H9 (cell line): ENCODE measurements at regions not wholly inside any gene's neighbourhood (a gene's known extent, or its start where the extent isn't known, plus 50 kb on each side); places are given as distances from the start of the nearest gene placed in this dataset.

Experiments
- DNase-seq: peaks from one replicate; pipeline ENCODE4 v3.0.0-alpha.2; 2017
- H2AFZ ChIP-seq: one replicate; pipeline ENCODE4 v1.6.1; 2013; ENCODE audit warnings: mild to moderate bottlenecking, low read length, control low read depth, moderate library complexity
- H2AK5ac ChIP-seq: 2 replicates; pipeline ENCODE4 v1.6.1; 2013; ENCODE audit warnings: low read length, control low read depth, mixed read lengths; ENCODE audit not compliant: insufficient read length
- H2BK120ac ChIP-seq: one replicate; pipeline ENCODE4 v1.6.1; 2013; ENCODE audit warnings: low read depth, mild to moderate bottlenecking, low read length, control low read depth, inconsistent platforms; ENCODE audit not compliant: poor library complexity, severe bottlenecking
- H2BK12ac ChIP-seq: 2 replicates; pipeline ENCODE4 v1.6.1; 2013; ENCODE audit warnings: low read length, control low read depth, mixed read lengths, low read depth; ENCODE audit not compliant: insufficient read length
- H2BK15ac ChIP-seq: 2 replicates; pipeline ENCODE4 v1.6.1; 2013; ENCODE audit warnings: low read depth, low read length, control low read depth
- H2BK20ac ChIP-seq: one replicate; pipeline ENCODE4 v1.6.1; 2013; ENCODE audit warnings: low read depth, mild to moderate bottlenecking, low read length, control low read depth, inconsistent platforms; ENCODE audit not compliant: poor library complexity, severe bottlenecking
- H2BK5ac ChIP-seq: 2 replicates; pipeline ENCODE4 v1.6.1; 2013; ENCODE audit warnings: low read length, control low read depth, mixed read lengths; ENCODE audit not compliant: insufficient read length
- H3K14ac ChIP-seq: 2 replicates; pipeline ENCODE4 v1.6.1; 2013; ENCODE audit warnings: low read length, control low read depth; ENCODE audit not compliant: insufficient read depth
- H3K18ac ChIP-seq: 2 replicates; pipeline ENCODE4 v1.6.1; 2013; ENCODE audit warnings: low read depth, mild to moderate bottlenecking, mixed read lengths, low read length, control low read depth; ENCODE audit not compliant: insufficient read length
- H3K23ac ChIP-seq: 2 replicates; pipeline ENCODE4 v1.6.1; 2013; ENCODE audit warnings: low read length, control low read depth, mixed read lengths, low read depth; ENCODE audit not compliant: insufficient read length
- H3K23me2 ChIP-seq: 2 replicates; pipeline ENCODE4 v1.6.1; 2013; ENCODE audit warnings: low read depth, mild to moderate bottlenecking, mixed read lengths, low read length, control low read depth; ENCODE audit not compliant: insufficient read length, poor library complexity, severe bottlenecking
- H3K27ac ChIP-seq: 2 replicates; pipeline ENCODE4 v1.5.1; 2013; ENCODE audit warnings: low read length, control low read depth, mixed read lengths, low read depth; ENCODE audit not compliant: insufficient read length
- H3K27me3 ChIP-seq: 2 replicates; pipeline ENCODE4 v1.6.1; 2013; ENCODE audit warnings: low read length, control low read depth, inconsistent platforms; ENCODE audit not compliant: insufficient read depth
- H3K4ac ChIP-seq: 2 replicates; pipeline ENCODE4 v1.6.1; 2013; ENCODE audit warnings: low read depth, mild to moderate bottlenecking, control low read depth, inconsistent platforms, low read length, moderate library complexity
- H3K4me1 ChIP-seq: 2 replicates; pipeline ENCODE4 v1.6.1; 2013; ENCODE audit warnings: low read length, control low read depth, inconsistent platforms; ENCODE audit not compliant: insufficient read depth
- H3K4me2 ChIP-seq: 2 replicates; pipeline ENCODE4 v1.6.1; 2013; ENCODE audit warnings: low read length, control low read depth, mixed read lengths; ENCODE audit not compliant: insufficient read length, insufficient read depth
- H3K56ac ChIP-seq: 2 replicates; pipeline ENCODE4 v1.6.1; 2013; ENCODE audit warnings: low read depth, mild to moderate bottlenecking, mixed read lengths, low read length, control low read depth; ENCODE audit not compliant: insufficient read length
- H3K79me1 ChIP-seq: 2 replicates; pipeline ENCODE4 v1.6.1; 2013; ENCODE audit warnings: low read depth, mild to moderate bottlenecking, moderate library complexity, low read length, control low read depth, inconsistent platforms; ENCODE audit not compliant: insufficient read depth, poor library complexity, severe bottlenecking
- H3K79me2 ChIP-seq: 2 replicates; pipeline ENCODE4 v1.6.1; 2013; ENCODE audit warnings: low read length, control low read depth, inconsistent platforms; ENCODE audit not compliant: insufficient read depth
- H3K9ac ChIP-seq: 2 replicates; pipeline ENCODE4 v1.6.1; 2013; ENCODE audit warnings: low read length, control low read depth, mixed read lengths; ENCODE audit not compliant: insufficient read length; ENCODE audit errors: extremely low read depth
- H3K9me3 ChIP-seq: one replicate; pipeline ENCODE4 v1.6.1; 2013; ENCODE audit warnings: low read depth, low read length, inconsistent platforms; ENCODE audit not compliant: control insufficient read depth
- H3T11ph ChIP-seq: one replicate; pipeline ENCODE4 v1.6.1; 2013; ENCODE audit warnings: mild to moderate bottlenecking, low read length, control low read depth, inconsistent platforms
- H4K20me1 ChIP-seq: one replicate; pipeline ENCODE4 v1.6.1; 2013; ENCODE audit not compliant: control insufficient read depth, insufficient read length, insufficient read depth
- H4K5ac ChIP-seq: 2 replicates; pipeline ENCODE4 v1.6.1; 2013; ENCODE audit warnings: low read depth, mild to moderate bottlenecking, mixed read lengths, low read length, control low read depth; ENCODE audit not compliant: insufficient read length
- H4K8ac ChIP-seq: replicated peaks from 2 replicates; pipeline ENCODE4 v1.6.1; 2013; ENCODE audit warnings: low read length, control low read depth, mixed read lengths, low read depth; ENCODE audit not compliant: insufficient read length
- H4K91ac ChIP-seq: 2 replicates; pipeline ENCODE4 v1.6.1; 2013; ENCODE audit warnings: low read depth, mild to moderate bottlenecking, moderate library complexity, mixed read lengths, low read length, control low read depth; ENCODE audit not compliant: insufficient read length
- H3K27ac Mint-ChIP-seq, 3 experiments: 2 replicates in 2 of 3; 3 replicates in 1 of 3; pipeline ENCODE4 v1.8.0; 2020 to 2021; ENCODE audit warnings: mixed read lengths in 3 of 3, mild to moderate bottlenecking in 1 of 3, moderate library complexity in 1 of 3
- H3K27me3 Mint-ChIP-seq: 2 replicates; pipeline ENCODE4 v1.8.0; 2021; ENCODE audit warnings: low read depth, mild to moderate bottlenecking, moderate library complexity, mixed read lengths
- H3K36me3 Mint-ChIP-seq, 3 experiments: 2 replicates in 2 of 3; 3 replicates in 1 of 3; pipeline ENCODE4 v1.8.0; 2020 to 2021; ENCODE audit warnings: low read depth in 3 of 3, mixed read lengths in 3 of 3; ENCODE audit not compliant: insufficient read depth in 1 of 3
- H3K4me1 Mint-ChIP-seq, 2 experiments: 2 replicates each; pipeline ENCODE4 v1.8.0; 2020; ENCODE audit warnings: mixed read lengths in 2 of 2
- H3K4me3 Mint-ChIP-seq, 2 experiments: 2 replicates in 1 of 2; 3 replicates in 1 of 2; pipeline ENCODE4 v1.8.0; 2020 to 2021; ENCODE audit warnings: mild to moderate bottlenecking in 2 of 2, mixed read lengths in 2 of 2, moderate library complexity in 1 of 2
- H3K9me3 Mint-ChIP-seq, 2 experiments: 2 replicates in 1 of 2; 3 replicates in 1 of 2; pipeline ENCODE4 v1.8.0; 2020; ENCODE audit warnings: mild to moderate bottlenecking in 2 of 2, mixed read lengths in 2 of 2, moderate library complexity in 1 of 2
- CTCF ChIP-seq: fragments of 200-600 bp; sonication (generic); conservative IDR thresholded peaks from 3 replicates; pipeline ENCODE4 v1.8.0; 2021; ENCODE audit warnings: antibody characterized with exemption, mild to moderate bottlenecking
- WGBS: extraction: QIAGEN DNeasy Blood & Tissue Kit; methylation state at CpG from one replicate; pipeline ENCODE4 v1.1.7; 2013; ENCODE audit warnings: missing lambda C conversion rate, low lambda C conversion rate, mixed read lengths; ENCODE audit not compliant: insufficient read length; ENCODE audit errors: extremely low coverage; 5-methylcytosine and 5-hydroxymethylcytosine counted together

- H3K14ac ChIP-seq = no peak overlapping the region
- no peak overlapping the region for H2BK20ac ChIP-seq
- H3K79me1 ChIP-seq = no peaks in the 10 kb centered on the region
- H3K18ac ChIP-seq = no peak overlapping the region
- WGBS = no CpG with 5 or more reads among the region's 1 CpG
- no peak overlapping the region for H2BK15ac ChIP-seq
- no peaks in the 10 kb centered on the region for H3K9me3 Mint-ChIP-seq
- H4K5ac ChIP-seq = no peak overlapping the region
- no peak for DNase-seq
- H3K9me3 ChIP-seq = no peaks in the 10 kb centered on the region
- H2AFZ ChIP-seq = no peak overlapping the region
- no peak for TF ChIP-seq CTCF
- H2BK5ac ChIP-seq = no peak overlapping the region
- no peak overlapping the region for H3K23ac ChIP-seq
- no peak overlapping the region for H4K91ac ChIP-seq
- H3K27ac ChIP-seq = no peak overlapping the region
- H3K23me2 ChIP-seq = no peaks in the 10 kb centered on the region
- no peak overlapping the region for H2BK120ac ChIP-seq
- no peak overlapping the region for H2BK12ac ChIP-seq
- H3K27me3 Mint-ChIP-seq = peaks cover 23% of the 10 kb centered on the region
- H3K4me3 Mint-ChIP-seq = no peak overlapping the region
- H3K4me1 Mint-ChIP-seq = peaks cover 0 to 4% of the 10 kb centered on the region in 2 experiments; a peak in 1 of 4 replicates
- no peak overlapping the region for H3K56ac ChIP-seq
- H3K27me3 ChIP-seq = no peaks in the 10 kb centered on the region
- no peaks in the 10 kb centered on the region for H3K79me2 ChIP-seq
- no peak overlapping the region for H3K9ac ChIP-seq
- no peaks in the 10 kb centered on the region for H4K20me1 ChIP-seq
- H2AK5ac ChIP-seq = no peak overlapping the region
- H3K4ac ChIP-seq = no peak overlapping the region
- H3K27ac Mint-ChIP-seq = peak overlapping the region in 1 of 3 experiments; percentile 34; a peak in 1 of 7 replicates
- H3K4me1 ChIP-seq = no peaks in the 10 kb centered on the region
- H3K4me2 ChIP-seq = no peak overlapping the region
- no peak overlapping the region for H4K8ac ChIP-seq
- H3K36me3 Mint-ChIP-seq = no peaks in the 10 kb centered on the region
- no peak overlapping the region for H3T11ph ChIP-seq
These were observed 114.9 kb upstream of the E2F8 start for GRCh38 chr11:19355601-19356000.
